Kidney capillary endothelial cell (primary cell): ENCODE measurements at regions not wholly inside any gene's neighbourhood (a gene's known extent, or its start where the extent isn't known, plus 50 kb on each side); places are given as distances from the start of the nearest gene placed in this dataset.

Experiments used
- DNase-seq: peaks from one replicate; pipeline ENCODE4 v3.0.0-alpha.2; 2018; ENCODE audit warnings: low spot score

GRCh38 chr13:24083141-24083540, 77.4 kb upstream of the SPATA13 start:
- DNase-seq: no peak

- DNase-seq: no peak
Observed at GRCh38 chr13:24083722-24084421, 76.6 kb upstream of the SPATA13 start.

- no peak for DNase-seq
Observed at GRCh38 chr13:24085662-24086061, 74.9 kb upstream of the SPATA13 start.

GRCh38 chr13:24086642-24087041, 73.9 kb upstream of the SPATA13 start:
- DNase-seq: no peak

GRCh38 chr13:24087605-24088225, 72.8 kb upstream of the SPATA13 start:
- DNase-seq: no peak

GRCh38 chr13:24090049-24090448, 70.5 kb upstream of the SPATA13 start:
- DNase-seq: no peak

- DNase-seq: no peak
Observed at GRCh38 chr13:24091080-24091479, 69.4 kb upstream of the SPATA13 start.

GRCh38 chr13:24092108-24092507, 68.4 kb upstream of the SPATA13 start:
- DNase-seq: no peak

- DNase-seq: no peak
Observed at GRCh38 chr13:24093047-24093446, 67.5 kb upstream of the SPATA13 start.

- DNase-seq: no peak
Observed at GRCh38 chr13:24096659-24097058, 63.9 kb upstream of the SPATA13 start.

GRCh38 chr13:24097064-24097463, 63.5 kb upstream of the SPATA13 start:
- DNase-seq: no peak

GRCh38 chr13:24097667-24098066, 62.9 kb upstream of the SPATA13 start:
- DNase-seq: no peak

GRCh38 chr13:24099490-24099889, 61.0 kb upstream of the SPATA13 start:
- DNase-seq: no peak

- DNase-seq: no peak
Observed at GRCh38 chr13:24100188-24100587, 60.3 kb upstream of the SPATA13 start.

- no peak for DNase-seq
Observed at GRCh38 chr13:24103782-24104372, 56.6 kb upstream of the SPATA13 start.

- no peak for DNase-seq
Observed at GRCh38 chr13:24104723-24105122, 55.8 kb upstream of the SPATA13 start.

- no peak for DNase-seq
Observed at GRCh38 chr13:24106429-24106828, 54.1 kb upstream of the SPATA13 start.

GRCh38 chr13:24107955-24108614, 52.4 kb upstream of the SPATA13 start:
- DNase-seq: no peak

GRCh38 chr13:24108615-24108965, 51.9 kb upstream of the SPATA13 start:
- no peak for DNase-seq

GRCh38 chr13:24110011-24110410, 50.5 kb upstream of the SPATA13 start:
- DNase-seq: no peak
